Right atrium auricular region (tissue), 2 donors: ENCODE measurements at regions not wholly inside any gene's neighbourhood (a gene's known extent, or its start where the extent isn't known, plus 50 kb on each side); places are given as distances from the start of the nearest gene placed in this dataset.
A peak's percentile ranks its signal among the peaks of the same experiment; 100 is the strongest.

ENCODE experiments used
- DNase-seq: peaks from one replicate; pipeline ENCODE4 v3.0.0-alpha.2; 2019; ENCODE audit warnings: low spot score
- H3K27ac ChIP-seq, 2 donors: fragments of 200-600 bp; sonication (generic); 1 replicate in 1 of 2; 2 replicates in 1 of 2; pipeline ENCODE4 v1.5.1; 2016 to 2019
- H3K27me3 ChIP-seq, 2 donors: fragments of 200-600 bp; sonication (generic); one replicate each; pipeline versions ENCODE4 v1.5.1 to v1.6.0; 2017 to 2019
- H3K36me3 ChIP-seq: fragments of 200-600 bp; sonication (generic); one replicate; pipeline ENCODE4 v1.5.1; 2016
- H3K4me1 ChIP-seq, 2 donors: fragments of 200-600 bp; sonication (generic); one replicate each; pipeline versions ENCODE4 v1.5.1 to v1.6.0; 2017 to 2019
- H3K4me3 ChIP-seq, 2 donors: fragments of 200-600 bp; sonication (generic); 1 replicate in 1 of 2; 2 replicates in 1 of 2; pipeline ENCODE4 v1.5.1; 2017 to 2019; ENCODE audit warnings: mild to moderate bottlenecking in 1 of 2, moderate library complexity in 1 of 2
- H3K9me3 ChIP-seq, 2 donors: fragments of 200-600 bp; sonication (generic); one replicate each; pipeline ENCODE4 v1.5.1; 2019
- TF ChIP-seq, protein P1 (sequence below), 2 donors: fragments of 200-600 bp; sonication (generic); IDR thresholded peaks; one replicate each; pipeline ENCODE4 v1.5.1; 2019; ENCODE audit warnings: antibody characterized with exemption in 2 of 2

DNA sequence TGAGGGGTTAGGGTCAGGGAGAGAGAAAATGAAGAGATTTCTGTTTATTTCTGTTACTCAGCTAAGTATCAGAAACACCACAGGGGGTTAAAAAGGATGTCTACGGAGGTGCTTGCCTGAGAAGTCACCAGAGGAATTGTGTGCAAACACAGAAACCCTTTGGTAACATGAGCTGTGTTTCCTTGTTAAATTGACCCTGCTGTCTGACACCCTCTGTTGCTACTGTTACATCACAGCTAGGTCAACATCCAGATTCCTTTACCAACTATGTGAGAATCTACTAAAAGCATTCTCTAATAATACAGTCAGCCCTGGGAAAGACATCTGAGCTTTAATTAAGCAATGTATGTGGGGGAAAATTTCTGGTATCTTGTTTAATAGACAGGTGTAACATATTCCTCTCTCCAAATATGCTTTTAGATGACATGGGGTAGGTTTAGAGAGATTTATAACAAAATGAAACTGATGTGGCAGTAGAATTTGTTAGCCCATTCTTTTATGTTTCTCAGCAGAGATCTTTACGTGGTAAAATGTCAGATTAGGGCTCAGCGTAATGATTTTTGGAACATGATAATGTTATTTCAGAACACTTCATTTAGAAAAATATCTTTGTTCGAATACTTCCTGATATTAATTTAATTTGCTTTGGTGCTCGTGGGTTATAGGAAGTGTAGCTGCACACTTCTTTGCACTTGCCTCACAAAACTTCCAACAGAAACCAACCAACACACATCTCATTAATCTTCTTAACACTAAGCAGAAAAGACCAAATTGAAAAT lies 168.0 kb upstream of the AHR start:
- DNase-seq = no peak
- no peaks in the 10 kb centered on the region for H3K27me3 ChIP-seq
- H3K36me3 ChIP-seq = no peaks in the 10 kb centered on the region
- no peaks in the 10 kb centered on the region for H3K9me3 ChIP-seq
- TF ChIP-seq, protein P1, sequence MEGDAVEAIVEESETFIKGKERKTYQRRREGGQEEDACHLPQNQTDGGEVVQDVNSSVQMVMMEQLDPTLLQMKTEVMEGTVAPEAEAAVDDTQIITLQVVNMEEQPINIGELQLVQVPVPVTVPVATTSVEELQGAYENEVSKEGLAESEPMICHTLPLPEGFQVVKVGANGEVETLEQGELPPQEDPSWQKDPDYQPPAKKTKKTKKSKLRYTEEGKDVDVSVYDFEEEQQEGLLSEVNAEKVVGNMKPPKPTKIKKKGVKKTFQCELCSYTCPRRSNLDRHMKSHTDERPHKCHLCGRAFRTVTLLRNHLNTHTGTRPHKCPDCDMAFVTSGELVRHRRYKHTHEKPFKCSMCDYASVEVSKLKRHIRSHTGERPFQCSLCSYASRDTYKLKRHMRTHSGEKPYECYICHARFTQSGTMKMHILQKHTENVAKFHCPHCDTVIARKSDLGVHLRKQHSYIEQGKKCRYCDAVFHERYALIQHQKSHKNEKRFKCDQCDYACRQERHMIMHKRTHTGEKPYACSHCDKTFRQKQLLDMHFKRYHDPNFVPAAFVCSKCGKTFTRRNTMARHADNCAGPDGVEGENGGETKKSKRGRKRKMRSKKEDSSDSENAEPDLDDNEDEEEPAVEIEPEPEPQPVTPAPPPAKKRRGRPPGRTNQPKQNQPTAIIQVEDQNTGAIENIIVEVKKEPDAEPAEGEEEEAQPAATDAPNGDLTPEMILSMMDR (IDR thresholded peaks at IDR 0.05) = no peak
- peaks cover 0 to 6% of the 10 kb centered on the region in 2 donors for H3K4me1 ChIP-seq
- H3K4me3 ChIP-seq = peak overlapping the region in 1 of 2 donors; percentile 23
- H3K27ac ChIP-seq = no peak overlapping the region

DNA sequence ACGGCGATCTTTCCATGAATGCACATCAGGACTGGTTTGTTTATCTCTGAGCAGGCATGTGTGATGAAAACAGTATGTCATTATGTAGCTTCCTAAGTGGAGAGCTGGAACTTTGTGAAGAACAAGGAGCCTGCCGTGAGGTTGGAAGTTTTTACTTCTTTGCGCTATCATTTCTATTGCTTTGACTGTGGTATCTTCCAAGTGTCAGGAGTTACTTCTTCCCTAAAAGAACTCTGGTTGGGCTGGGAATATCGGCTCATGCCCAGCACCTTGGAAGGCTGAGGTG lies 167.4 kb upstream of the AHR start:
- no peaks in the 10 kb centered on the region for H3K27me3 ChIP-seq
- TF ChIP-seq, protein P1 (IDR thresholded peaks at IDR 0.05) = no peak
- H3K27ac ChIP-seq = no peak overlapping the region
- H3K9me3 ChIP-seq = no peaks in the 10 kb centered on the region
- H3K4me1 ChIP-seq = peaks cover 0 to 6% of the 10 kb centered on the region in 2 donors
- peak overlapping the region in 1 of 2 donors; percentile 23 for H3K4me3 ChIP-seq
- DNase-seq = no peak
- H3K36me3 ChIP-seq = no peaks in the 10 kb centered on the region

DNA sequence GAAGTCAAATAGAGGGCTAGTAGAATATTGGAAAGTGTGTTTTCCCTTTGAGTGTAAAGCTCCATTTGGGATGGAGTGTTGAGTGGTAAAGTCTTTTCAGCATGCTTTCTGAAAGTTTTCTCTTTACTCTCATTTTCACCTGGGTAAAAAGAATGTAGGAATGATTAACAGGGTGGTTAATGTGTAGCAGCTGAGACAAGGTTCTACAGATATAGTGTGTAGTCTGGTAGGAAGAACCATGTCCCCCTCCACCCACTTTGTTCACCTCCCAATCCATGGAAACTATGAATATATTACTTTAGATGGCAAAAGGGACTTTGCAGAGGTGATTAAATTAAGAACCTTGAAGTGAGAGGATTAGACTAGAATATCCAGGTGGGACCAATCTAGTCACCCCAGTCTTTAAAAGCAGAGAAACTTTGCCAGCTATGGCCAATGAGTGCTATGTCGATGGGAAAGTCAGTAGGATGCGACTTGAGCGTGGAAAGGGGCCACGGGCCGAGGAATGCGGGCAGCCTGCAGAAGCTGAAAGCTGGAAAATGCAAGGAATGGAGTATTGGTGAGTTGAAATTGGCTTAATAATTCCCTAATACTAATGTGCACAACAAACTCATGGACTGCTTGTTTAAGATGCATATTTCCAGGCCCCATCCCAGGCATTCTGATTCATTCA lies 166.3 kb upstream of the AHR start:
- Histone ChIP-seq H3K27ac (no peak overlapping the region), H3K36me3 (no peaks in the 10 kb centered on the region), H3K4me1 (peaks cover 0 to 6% of the 10 kb centered on the region in 2 donors), H3K4me3 (no peak overlapping the region), H3K27me3 (no peaks in the 10 kb centered on the region), H3K9me3 (no peaks in the 10 kb centered on the region)
- TF ChIP-seq, protein P1 (IDR thresholded peaks at IDR 0.05) = no peak
- no peak for DNase-seq

DNA sequence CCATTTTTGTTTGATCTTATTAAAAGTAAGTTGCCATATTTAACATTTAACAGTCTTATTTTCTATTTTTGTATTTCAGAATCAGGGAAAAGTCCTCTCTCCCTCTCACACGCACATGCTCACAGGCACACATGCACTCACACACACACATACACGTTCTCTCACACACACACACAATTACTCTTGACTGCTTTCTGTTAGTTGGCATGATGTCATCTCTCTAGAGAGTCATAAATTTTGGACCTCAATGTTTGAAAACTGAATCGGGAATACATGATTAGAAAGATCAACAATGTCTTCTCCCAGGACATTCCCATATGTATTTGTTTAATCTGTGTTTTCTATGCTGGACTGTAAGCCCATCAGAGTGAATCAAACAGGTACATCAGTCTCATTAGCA lies 165.7 kb upstream of the AHR start:
- H3K4me3 ChIP-seq = no peak overlapping the region
- no peaks in the 10 kb centered on the region for H3K36me3 ChIP-seq
- H3K4me1 ChIP-seq = peaks cover 0 to 6% of the 10 kb centered on the region in 2 donors
- TF ChIP-seq, protein P1 (IDR thresholded peaks at IDR 0.05) = no peak
- no peak overlapping the region for H3K27ac ChIP-seq
- DNase-seq = no peak
- no peaks in the 10 kb centered on the region for H3K9me3 ChIP-seq
- no peaks in the 10 kb centered on the region for H3K27me3 ChIP-seq

DNA sequence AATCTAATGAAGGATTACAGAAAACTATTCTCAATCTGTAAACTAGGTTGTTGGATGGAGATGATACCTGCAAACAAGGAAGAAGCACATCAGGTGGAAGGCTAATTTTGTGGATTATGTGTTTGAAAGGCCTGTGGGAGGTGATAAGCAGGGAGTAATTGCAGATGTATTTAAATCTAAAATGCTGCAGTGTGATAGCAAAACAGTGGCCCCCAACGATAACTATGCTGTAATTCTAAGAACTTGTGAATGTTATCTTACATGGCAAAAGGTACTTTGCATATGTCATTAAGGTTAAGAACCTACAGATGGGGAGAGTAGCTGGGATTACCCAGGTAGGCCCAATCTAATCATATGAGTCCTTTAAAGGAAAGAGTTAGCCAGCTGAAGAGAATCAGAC lies 164.5 kb upstream of the AHR start:
- no peak overlapping the region for H3K4me3 ChIP-seq
- TF ChIP-seq, protein P1 (IDR thresholded peaks at IDR 0.05) = no peak
- no peaks in the 10 kb centered on the region for H3K9me3 ChIP-seq
- H3K36me3 ChIP-seq = no peaks in the 10 kb centered on the region
- no peaks in the 10 kb centered on the region for H3K27me3 ChIP-seq
- no peak overlapping the region for H3K27ac ChIP-seq
- peaks cover 0 to 6% of the 10 kb centered on the region in 2 donors for H3K4me1 ChIP-seq
- no peak for DNase-seq
